CD14-positive monocyte (primary cell): ENCODE measurements at regions not wholly inside any gene's neighbourhood (a gene's known extent, or its start where the extent isn't known, plus 50 kb on each side); places are given as distances from the start of the nearest gene placed in this dataset.

ENCODE experiments used
- DNase-seq, 3 donors: peaks; one replicate each; pipeline ENCODE4 v3.0.0-alpha.2; 2011 to 2022
- H2AFZ ChIP-seq: 2 replicates; pipeline ENCODE4 v1.6.0; 2012; ENCODE audit warnings: mild to moderate bottlenecking, low read depth, low read length, inconsistent platforms; ENCODE audit not compliant: insufficient read depth, poor library complexity, severe bottlenecking
- H3K27ac ChIP-seq, 2 donors: 1 replicate in 1 of 2; 2 replicates in 1 of 2; pipeline ENCODE4 v1.5.1; 2012 to 2013; ENCODE audit warnings: low read length in 2 of 2, control low read depth in 1 of 2, inconsistent platforms in 1 of 2, low read depth in 1 of 2, mild to moderate bottlenecking in 1 of 2
- H3K27me3 ChIP-seq, 2 donors: one replicate each; pipeline versions ENCODE4 v1.6.0 to v1.6.1; 2011 to 2013; ENCODE audit warnings: low read length in 2 of 2; ENCODE audit not compliant: control insufficient read depth in 2 of 2, insufficient read depth in 2 of 2
- H3K36me3 ChIP-seq, 2 donors: replicated peaks in 1 of 2; 1 replicate in 1 of 2; 2 replicates in 1 of 2; pipeline versions ENCODE4 v1.5.1 to v1.6.1; 2012 to 2013; ENCODE audit warnings: low read length in 2 of 2, control low read depth in 1 of 2, inconsistent platforms in 1 of 2, mild to moderate bottlenecking in 1 of 2; ENCODE audit not compliant: insufficient read depth in 2 of 2, control insufficient read depth in 1 of 2
- H3K4me1 ChIP-seq, 2 donors: 1 replicate in 1 of 2; 2 replicates in 1 of 2; pipeline versions ENCODE4 v1.5.1 to v1.6.1; 2012 to 2013; ENCODE audit warnings: low read length in 2 of 2, control low read depth in 1 of 2, inconsistent platforms in 1 of 2, mild to moderate bottlenecking in 1 of 2, moderate library complexity in 1 of 2; ENCODE audit not compliant: insufficient read depth in 2 of 2, control insufficient read depth in 1 of 2
- H3K4me2 ChIP-seq: replicated peaks from 2 replicates; pipeline ENCODE3; 2012; ENCODE audit warnings: low read length, moderate library complexity, mild to moderate bottlenecking; ENCODE audit not compliant: poor library complexity, severe bottlenecking; ENCODE audit errors: extremely low read depth
- H3K4me3 ChIP-seq, 3 experiments: fragments of 200-600 bp in 1 of 3; sonication (generic) in 1 of 3; replicated peaks in 1 of 3; 1 replicate in 2 of 3; 2 replicates in 1 of 3; pipeline ENCODE4 v1.5.1; 2011 to 2013; ENCODE audit warnings: low read length in 3 of 3, mild to moderate bottlenecking in 3 of 3, control low read depth in 2 of 3, low read depth in 2 of 3, inconsistent platforms in 1 of 3, moderate library complexity in 1 of 3
- H3K79me2 ChIP-seq: 2 replicates; pipeline ENCODE4 v1.6.0; 2012; ENCODE audit warnings: mild to moderate bottlenecking, control low read depth, inconsistent platforms, low read length, moderate library complexity; ENCODE audit not compliant: insufficient read depth
- H3K9ac ChIP-seq: 2 replicates; pipeline ENCODE4 v1.6.0; 2017; ENCODE audit warnings: low read length, mild to moderate bottlenecking; ENCODE audit not compliant: insufficient read depth, poor library complexity, severe bottlenecking
- H3K9me3 ChIP-seq, 2 donors: replicated peaks in 1 of 2; 1 replicate in 1 of 2; 2 replicates in 1 of 2; pipeline versions ENCODE4 v1.5.1 to v1.6.1; 2012 to 2013; ENCODE audit warnings: low read length in 2 of 2, control low read depth in 1 of 2; ENCODE audit not compliant: control insufficient read depth in 1 of 2, insufficient read depth in 1 of 2
- H4K20me1 ChIP-seq: 2 replicates; pipeline ENCODE4 v1.6.0; 2012; ENCODE audit warnings: mild to moderate bottlenecking, low read length, control low read depth, moderate library complexity; ENCODE audit not compliant: insufficient read depth
- H3K27ac Mint-ChIP-seq, 7 donors: one replicate each; pipeline ENCODE4 v1.8.0; 2020; ENCODE audit warnings: mild to moderate bottlenecking in 7 of 7, mixed read lengths in 7 of 7, moderate library complexity in 6 of 7, inconsistent platforms in 2 of 7
- H3K27me3 Mint-ChIP-seq, 3 donors: one replicate each; pipeline ENCODE4 v1.8.0; 2021 to 2022; ENCODE audit warnings: low read depth in 3 of 3, mild to moderate bottlenecking in 3 of 3, mixed read lengths in 3 of 3, moderate library complexity in 3 of 3, inconsistent platforms in 1 of 3
- H3K36me3 Mint-ChIP-seq, 2 donors: one replicate each; pipeline ENCODE4 v1.8.0; 2020; ENCODE audit warnings: mixed read lengths in 2 of 2, inconsistent platforms in 1 of 2, mild to moderate bottlenecking in 1 of 2
- H3K4me1 Mint-ChIP-seq: one replicate; pipeline ENCODE4 v1.8.0; 2020; ENCODE audit warnings: mild to moderate bottlenecking, mixed read lengths
- H3K4me3 Mint-ChIP-seq, 2 donors: one replicate each; pipeline ENCODE4 v1.8.0; 2020; ENCODE audit warnings: mild to moderate bottlenecking in 2 of 2, mixed read lengths in 2 of 2, moderate library complexity in 1 of 2
- H3K9me3 Mint-ChIP-seq, 7 donors: one replicate each; pipeline ENCODE4 v1.8.0; 2020 to 2022; ENCODE audit warnings: mixed read lengths in 7 of 7, mild to moderate bottlenecking in 6 of 7, moderate library complexity in 6 of 7, inconsistent platforms in 2 of 7
- CTCF ChIP-seq: fragments of 200-600 bp; IDR thresholded peaks from one replicate; pipeline ENCODE4 v1.8.0; 2022; ENCODE audit warnings: antibody characterized with exemption, mild to moderate bottlenecking
- WGBS: methylation state at CpG from one replicate; pipeline ENCODE4 v1.1.5; 2013; ENCODE audit warnings: missing lambda C conversion rate; ENCODE audit not compliant: insufficient coverage; 5-methylcytosine and 5-hydroxymethylcytosine counted together
- intact Hi-C, 2 donors: fragments of 100-400 bp; cut with micrococcal nuclease; formaldehyde crosslinking; loops; one replicate each; pipeline versions ENCODE4 v1.15.0 to v1.15.1; 2023

- no peak for DNase-seq
- H3K4me1 ChIP-seq: peaks cover 27 to 34% of the 10 kb centered on the region in 2 donors
- no peaks in the 10 kb centered on the region for H3K27me3 Mint-ChIP-seq
- H3K9me3 Mint-ChIP-seq: peaks cover 6 to 12% (median 8%) of the 10 kb centered on the region in 7 donors
- peak overlapping the region in 3 of 7 donors; percentile 10 to 29 (median 27) for H3K27ac Mint-ChIP-seq
- no peak overlapping the region for H2AFZ ChIP-seq
- no peak overlapping the region for H3K4me3 Mint-ChIP-seq
- H3K36me3 Mint-ChIP-seq: peaks cover 3 to 10% of the 10 kb centered on the region in 2 donors
- WGBS: 93% methylated on average over 3 of the region's 8 CpGs
- peaks cover 40% of the 10 kb centered on the region for H3K4me1 Mint-ChIP-seq
- H3K9me3 ChIP-seq: peaks cover 0 to 3% of the 10 kb centered on the region in 2 donors
- intact Hi-C loops: no loop called here
- no peaks in the 10 kb centered on the region for H3K27me3 ChIP-seq
- H3K4me2 ChIP-seq: no peak overlapping the region
- H3K4me3 ChIP-seq: no peak overlapping the region
- TF ChIP-seq CTCF: no peak
- H4K20me1 ChIP-seq: no peaks in the 10 kb centered on the region
- no peaks in the 10 kb centered on the region for H3K79me2 ChIP-seq
- H3K27ac ChIP-seq: peak overlapping the region in 1 of 2 donors; percentile 47
- H3K36me3 ChIP-seq: no peaks in the 10 kb centered on the region
- no peak overlapping the region for H3K9ac ChIP-seq
Observed at GRCh38 chr2:180540761-180541160, 439.6 kb upstream of the UBE2E3 start.

- Histone ChIP-seq H3K4me1 (peaks cover 23 to 34% of the 10 kb centered on the region in 2 donors), H4K20me1 (no peaks in the 10 kb centered on the region), H3K4me3 (peak overlapping the region in 1 of 3 experiments; percentile 7), H3K9ac (no peak overlapping the region), H3K79me2 (no peaks in the 10 kb centered on the region), H3K9me3 (peaks cover 0 to 3% of the 10 kb centered on the region in 2 donors), H3K4me2 (peak overlapping the region; percentile 35), H3K27ac (peak overlapping the region in 1 of 2 donors; percentile 61), H3K36me3 (no peaks in the 10 kb centered on the region), H3K27me3 (no peaks in the 10 kb centered on the region), H2AFZ (no peak overlapping the region)
- H3K36me3 Mint-ChIP-seq: peaks cover 3 to 10% of the 10 kb centered on the region in 2 donors
- peaks cover 35% of the 10 kb centered on the region for H3K4me1 Mint-ChIP-seq
- H3K9me3 Mint-ChIP-seq: peaks cover 6 to 11% (median 9%) of the 10 kb centered on the region in 7 donors
- H3K4me3 Mint-ChIP-seq: no peak overlapping the region
- peak; percentile 54 to 83 (median 69) for DNase-seq
- TF ChIP-seq CTCF: no peak
- H3K27ac Mint-ChIP-seq: peak overlapping the region; percentile 63 to 82 (median 76)
- no peaks in the 10 kb centered on the region for H3K27me3 Mint-ChIP-seq
- intact Hi-C loops: no loop called here
Observed at GRCh38 chr2:180539541-180539940, 440.9 kb upstream of the UBE2E3 start.
